Caco-2 (cell line): ENCODE measurements at regions not wholly inside any gene's neighbourhood (a gene's known extent, or its start where the extent isn't known, plus 50 kb on each side); places are given as distances from the start of the nearest gene placed in this dataset.

Experiments used
- BruUV-seq: library from RNA; stranded (reverse); fragments of 400-500 nt; replicated peaks from 2 replicates; lab custom pipeline; 2021; lab: Mats Ljungman, UMichigan
- CTCF ChIA-PET: fragments of 300-600 bp; sonication (Branson Sonifier 250); formaldehyde crosslinking; loops from one replicate; lab custom pipeline; 2022; ENCODE audit warnings: antibody characterized with exemption; lab: Charles Lee
- POLR2A ChIA-PET: fragments of 300-600 bp; sonication (Branson Sonifier 250); formaldehyde crosslinking; loops from one replicate; lab custom pipeline; 2022; ENCODE audit warnings: antibody characterized with exemption; lab: Charles Lee
- DNase-seq, 2 experiments: peaks; one replicate each; pipeline versions ENCODE4 v3.0.0 to v3.0.0-alpha.2; 2020 to 2022
- H3K27me3 ChIP-seq: replicated peaks from 2 replicates; pipeline ENCODE4 v1.6.0; 2011; ENCODE audit warnings: low read length; ENCODE audit not compliant: control insufficient read depth, insufficient read depth
- H3K36me3 ChIP-seq: 2 replicates; pipeline ENCODE4 v1.5.1; 2011; ENCODE audit warnings: low read length; ENCODE audit not compliant: control insufficient read depth, insufficient read depth
- H3K4me1 ChIP-seq: fragments of 250-450 bp; sonication (Bioruptor Pico); 2 replicates; pipeline ENCODE4 v1.5.1; 2020; ENCODE audit warnings: mild to moderate bottlenecking
- H3K4me3 ChIP-seq: 2 replicates; pipeline ENCODE4 v1.5.1; 2011; ENCODE audit warnings: low read depth, mild to moderate bottlenecking, control low read depth, low read length
- H3K9me3 ChIP-seq: fragments of 250-450 bp; sonication (Bioruptor Pico); 2 replicates; pipeline ENCODE4 v1.5.1; 2020; ENCODE audit warnings: mild to moderate bottlenecking, moderate library complexity
- H3K27ac Mint-ChIP-seq: one replicate; pipeline ENCODE4 v1.8.0; 2022; ENCODE audit warnings: mixed read lengths; ENCODE audit not compliant: unreplicated experiment
- H3K27me3 Mint-ChIP-seq: one replicate; pipeline ENCODE4 v1.8.0; 2022; ENCODE audit warnings: mixed read lengths; ENCODE audit not compliant: insufficient read depth, unreplicated experiment
- H3K36me3 Mint-ChIP-seq: one replicate; pipeline ENCODE4 v1.8.0; 2022; ENCODE audit warnings: mild to moderate bottlenecking, mixed read lengths; ENCODE audit not compliant: insufficient read depth, unreplicated experiment
- H3K4me1 Mint-ChIP-seq: one replicate; pipeline ENCODE4 v1.8.0; 2022; ENCODE audit warnings: low read depth, mixed read lengths; ENCODE audit not compliant: unreplicated experiment
- H3K4me3 Mint-ChIP-seq: one replicate; pipeline ENCODE4 v1.8.0; 2022; ENCODE audit warnings: mild to moderate bottlenecking, moderate library complexity, mixed read lengths; ENCODE audit not compliant: unreplicated experiment
- H3K9me3 Mint-ChIP-seq: one replicate; pipeline ENCODE4 v1.8.0; 2022; ENCODE audit warnings: mixed read lengths; ENCODE audit not compliant: unreplicated experiment
- intact Hi-C: fragments of 100-400 bp; cut with micrococcal nuclease; formaldehyde crosslinking; loops from one replicate; pipeline ENCODE4 v1.10.0; 2022; ENCODE audit not compliant: unreplicated experiment
- TF ChIP-seq, protein P1 (sequence below), 2 experiments: fragments of 200-600 bp in 1 of 2; IDR thresholded peaks; 1 replicate in 1 of 2; 2 replicates in 1 of 2; pipeline versions ENCODE4 v1.5.1 to v1.8.0; 2011 to 2022; ENCODE audit warnings: antibody characterized with exemption in 1 of 2, control low read depth in 1 of 2, inconsistent platforms in 1 of 2, low read depth in 1 of 2, low read length in 1 of 2, mild to moderate bottlenecking in 1 of 2, moderate library complexity in 1 of 2; ENCODE audit not compliant: insufficient read depth in 1 of 2, severe bottlenecking in 1 of 2, unreplicated experiment in 1 of 2

DNA sequence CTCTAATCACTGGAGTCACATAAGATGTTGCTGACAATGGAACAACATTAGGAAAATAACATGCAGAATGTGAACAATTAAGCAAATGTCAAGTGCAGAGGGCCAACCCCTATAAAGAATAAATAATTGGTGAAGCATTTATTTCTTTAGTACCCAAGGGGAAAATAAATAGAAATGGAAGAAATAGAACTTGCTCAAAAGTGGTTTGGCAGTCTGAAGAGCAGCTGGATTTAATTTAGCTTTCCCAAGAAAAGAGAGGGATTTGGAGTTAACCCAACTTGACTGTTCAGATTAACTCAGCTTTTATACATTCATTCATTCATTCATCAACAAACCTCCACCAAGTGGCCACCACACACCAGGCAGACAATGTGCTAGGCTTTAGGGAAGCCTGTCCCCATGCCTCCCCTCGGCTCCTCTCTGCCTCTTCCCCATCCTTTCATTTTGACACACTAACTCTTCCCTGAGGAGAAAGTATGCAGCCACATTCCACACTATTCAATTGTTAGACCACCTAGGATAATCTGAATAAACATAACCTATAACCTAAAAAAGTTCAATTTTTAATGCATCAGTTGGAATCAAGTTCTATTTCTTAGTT lies 295.5 kb downstream of the AHR start:
- no peak for DNase-seq

DNA sequence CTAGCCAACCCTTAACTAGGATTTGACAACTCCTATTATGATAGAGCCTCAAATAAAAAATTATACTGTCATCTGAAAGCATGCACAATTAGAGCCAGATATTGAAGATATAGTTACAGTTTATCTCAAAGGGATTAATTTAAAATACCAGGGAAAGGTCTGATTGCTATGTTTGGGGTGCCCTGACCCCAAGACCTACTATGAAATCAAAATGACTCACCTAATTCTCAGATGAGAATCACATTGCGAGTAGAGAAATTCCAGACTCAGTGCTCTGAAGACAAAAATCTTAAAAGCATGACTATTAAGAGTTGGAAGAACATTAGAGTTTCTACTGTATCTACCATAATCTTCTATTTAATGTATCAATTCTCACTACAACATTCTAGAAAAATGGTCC lies 297.1 kb downstream of the AHR start:
- no peak for DNase-seq
- CTCF ChIA-PET = no interaction called here
- H3K9me3 ChIP-seq = no peaks in the 10 kb centered on the region
- no peak overlapping the region for H3K4me3 ChIP-seq
- Mint-ChIP-seq H3K4me1 (no peaks in the 10 kb centered on the region), H3K4me3 (no peak overlapping the region), H3K27ac (no peak overlapping the region), H3K27me3 (no peaks in the 10 kb centered on the region), H3K9me3 (peaks cover 9% of the 10 kb centered on the region), H3K36me3 (no peaks in the 10 kb centered on the region)
- intact Hi-C loops = no loop called here
- BruUV-seq = no TSS peak
- POLR2A ChIA-PET = no interaction called here
- H3K4me1 ChIP-seq = no peaks in the 10 kb centered on the region; the same call in 1 of the 2 replicates
- H3K36me3 ChIP-seq = no peaks in the 10 kb centered on the region
- TF ChIP-seq, protein P1, sequence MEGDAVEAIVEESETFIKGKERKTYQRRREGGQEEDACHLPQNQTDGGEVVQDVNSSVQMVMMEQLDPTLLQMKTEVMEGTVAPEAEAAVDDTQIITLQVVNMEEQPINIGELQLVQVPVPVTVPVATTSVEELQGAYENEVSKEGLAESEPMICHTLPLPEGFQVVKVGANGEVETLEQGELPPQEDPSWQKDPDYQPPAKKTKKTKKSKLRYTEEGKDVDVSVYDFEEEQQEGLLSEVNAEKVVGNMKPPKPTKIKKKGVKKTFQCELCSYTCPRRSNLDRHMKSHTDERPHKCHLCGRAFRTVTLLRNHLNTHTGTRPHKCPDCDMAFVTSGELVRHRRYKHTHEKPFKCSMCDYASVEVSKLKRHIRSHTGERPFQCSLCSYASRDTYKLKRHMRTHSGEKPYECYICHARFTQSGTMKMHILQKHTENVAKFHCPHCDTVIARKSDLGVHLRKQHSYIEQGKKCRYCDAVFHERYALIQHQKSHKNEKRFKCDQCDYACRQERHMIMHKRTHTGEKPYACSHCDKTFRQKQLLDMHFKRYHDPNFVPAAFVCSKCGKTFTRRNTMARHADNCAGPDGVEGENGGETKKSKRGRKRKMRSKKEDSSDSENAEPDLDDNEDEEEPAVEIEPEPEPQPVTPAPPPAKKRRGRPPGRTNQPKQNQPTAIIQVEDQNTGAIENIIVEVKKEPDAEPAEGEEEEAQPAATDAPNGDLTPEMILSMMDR (IDR thresholded peaks at IDR 0.05; ENCODE audit: insufficient read depth in 1 of 2, low read depth in 1 of 2, low read length in 1 of 2, severe bottlenecking in 1 of 2, unreplicated experiment in 1 of 2) = no peak
- H3K27me3 ChIP-seq = no peaks in the 10 kb centered on the region

More for the DNA sequence above, 295.5 kb downstream of the AHR start:
- POLR2A ChIA-PET = no interaction called here
- no peak overlapping the region for H3K4me3 Mint-ChIP-seq
- no peak overlapping the region for H3K4me3 ChIP-seq
- intact Hi-C loops = no loop called here
- H3K36me3 Mint-ChIP-seq = no peaks in the 10 kb centered on the region
- no peaks in the 10 kb centered on the region for H3K27me3 Mint-ChIP-seq
- H3K4me1 Mint-ChIP-seq = no peaks in the 10 kb centered on the region
- CTCF ChIA-PET = no interaction called here
- H3K9me3 Mint-ChIP-seq = peaks cover 9% of the 10 kb centered on the region
- H3K27ac Mint-ChIP-seq = no peak overlapping the region
- H3K4me1 ChIP-seq = peaks cover 2% of the 10 kb centered on the region
- H3K9me3 ChIP-seq = no peaks in the 10 kb centered on the region
- H3K36me3 ChIP-seq = no peaks in the 10 kb centered on the region
- TF ChIP-seq, protein P1 (IDR thresholded peaks at IDR 0.05; ENCODE audit: insufficient read depth in 1 of 2, low read depth in 1 of 2, low read length in 1 of 2, severe bottlenecking in 1 of 2, unreplicated experiment in 1 of 2) = no peak
- no TSS peak for BruUV-seq
- no peaks in the 10 kb centered on the region for H3K27me3 ChIP-seq

DNA sequence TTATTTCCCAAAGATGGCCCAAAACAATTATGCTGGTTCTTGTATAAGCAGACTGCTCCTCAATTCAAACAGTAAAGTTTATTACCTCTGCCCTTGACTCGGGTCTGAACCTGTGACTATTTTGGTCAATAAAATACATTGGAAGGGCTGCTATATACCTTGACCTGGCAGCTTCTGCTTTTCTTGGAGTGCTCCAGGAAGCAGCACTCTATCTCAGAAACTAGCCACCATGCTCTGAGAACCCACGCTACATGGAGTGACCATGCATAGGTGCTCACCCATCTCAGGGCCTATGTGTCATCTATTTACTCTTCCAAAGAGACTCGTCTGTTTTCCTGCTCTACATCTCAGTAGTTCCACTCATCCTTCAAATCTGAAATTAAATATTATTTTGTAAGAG lies 299.9 kb downstream of the AHR start:
- CTCF ChIA-PET = no interaction called here

More for the DNA sequence above, 299.9 kb downstream of the AHR start:
- Histone ChIP-seq H3K36me3 (no peaks in the 10 kb centered on the region), H3K4me1 (no peaks in the 10 kb centered on the region; the same call in 1 of the 2 replicates), H3K27me3 (no peaks in the 10 kb centered on the region), H3K4me3 (no peak overlapping the region), H3K9me3 (no peaks in the 10 kb centered on the region)
- Mint-ChIP-seq H3K27me3 (no peaks in the 10 kb centered on the region), H3K4me3 (no peak overlapping the region), H3K9me3 (no peaks in the 10 kb centered on the region), H3K27ac (no peak overlapping the region), H3K4me1 (no peaks in the 10 kb centered on the region), H3K36me3 (no peaks in the 10 kb centered on the region)
- intact Hi-C loops = no loop called here
- no TSS peak for BruUV-seq
- no peak for DNase-seq
- TF ChIP-seq, protein P1 (IDR thresholded peaks at IDR 0.05; ENCODE audit: insufficient read depth in 1 of 2, low read depth in 1 of 2, low read length in 1 of 2, severe bottlenecking in 1 of 2, unreplicated experiment in 1 of 2) = no peak
- POLR2A ChIA-PET = no interaction called here
